Activated CD4-positive, alpha-beta T cell treated with anti-CD3 and anti-CD28 coated beads, Interleukin-2, amount 50 U/mL, for 4 hours (primary cell): ENCODE measurements at regions not wholly inside any gene's neighbourhood (a gene's known extent, or its start where the extent isn't known, plus 50 kb on each side); places are given as distances from the start of the nearest gene placed in this dataset.
"Not testable (repeated sequence)": the region's sequence is repeated elsewhere in the genome, so short reads cannot be mapped to it uniquely, and the experiment has no call there.

Source experiments
- DNase-seq, 2 experiments: peaks; one replicate each; pipeline ENCODE4 v3.0.0-alpha.2; 2020

GRCh38 chr13:58630794-58631193 is 999.2 kb downstream of the PCDH17 start:
- no peak for DNase-seq

GRCh38 chr13:58633226-58633625 is 1001.7 kb downstream of the PCDH17 start:
- DNase-seq: no peak

GRCh38 chr13:58655086-58655485 is 1023.5 kb downstream of the PCDH17 start:
- DNase-seq: no peak

- no peak for DNase-seq
Observed at GRCh38 chr13:58660826-58661225, 1029.3 kb downstream of the PCDH17 start.

GRCh38 chr13:58666331-58666730 is 1034.8 kb downstream of the PCDH17 start:
- DNase-seq: no peak

GRCh38 chr13:58667096-58667495 is 1035.6 kb downstream of the PCDH17 start:
- DNase-seq: no peak

- no peak for DNase-seq
Observed at GRCh38 chr13:58680115-58680514, 1048.6 kb downstream of the PCDH17 start.

GRCh38 chr13:58682616-58683015 is 1051.1 kb downstream of the PCDH17 start:
- DNase-seq: no peak

- DNase-seq: no peak
Observed at GRCh38 chr13:58687148-58687547, 1055.6 kb downstream of the PCDH17 start.

- DNase-seq: no peak
Observed at GRCh38 chr13:58698531-58698930, 1067.0 kb downstream of the PCDH17 start.

- DNase-seq: no peak
Observed at GRCh38 chr13:58704953-58705352, 1073.4 kb downstream of the PCDH17 start.

GRCh38 chr13:58706421-58706820 is 1074.9 kb downstream of the PCDH17 start:
- no peak for DNase-seq

GRCh38 chr13:58712191-58712590 is 1080.6 kb downstream of the PCDH17 start:
- no peak for DNase-seq

- not testable (repeated sequence) for DNase-seq
Observed at GRCh38 chr13:58714016-58714415, 1082.5 kb downstream of the PCDH17 start.

- DNase-seq: no peak
Observed at GRCh38 chr13:58721273-58721672, 1089.7 kb downstream of the PCDH17 start.

- no peak for DNase-seq
Observed at GRCh38 chr13:58728126-58728525, 1096.6 kb downstream of the PCDH17 start.

- no peak for DNase-seq
Observed at GRCh38 chr13:58729361-58729760, 1097.8 kb downstream of the PCDH17 start.

- DNase-seq: no peak
Observed at GRCh38 chr13:58744686-58745085, 1113.1 kb downstream of the PCDH17 start.

- DNase-seq: no peak
Observed at GRCh38 chr13:58767566-58767965, 1136.0 kb downstream of the PCDH17 start.

GRCh38 chr13:58773280-58773859 is 1141.8 kb downstream of the PCDH17 start:
- DNase-seq: no peak

GRCh38 chr13:58782736-58783135 is 1151.2 kb downstream of the PCDH17 start:
- no peak for DNase-seq

GRCh38 chr13:58792854-58793253 is 1161.3 kb downstream of the PCDH17 start:
- DNase-seq: no peak

GRCh38 chr13:58795715-58796114 is 1164.2 kb downstream of the PCDH17 start:
- no peak for DNase-seq

GRCh38 chr13:58804832-58805231 is 1173.3 kb downstream of the PCDH17 start:
- no peak for DNase-seq

- no peak for DNase-seq
Observed at GRCh38 chr13:58806401-58806800, 1174.9 kb downstream of the PCDH17 start.

GRCh38 chr13:58823701-58824100 is 1192.2 kb downstream of the PCDH17 start:
- DNase-seq: no peak
